ENCODE measurements at regions not wholly inside any gene's neighbourhood (a gene's known extent, or its start where the extent isn't known, plus 50 kb on each side); places are given as distances from the start of the nearest gene placed in this dataset.

DNA sequence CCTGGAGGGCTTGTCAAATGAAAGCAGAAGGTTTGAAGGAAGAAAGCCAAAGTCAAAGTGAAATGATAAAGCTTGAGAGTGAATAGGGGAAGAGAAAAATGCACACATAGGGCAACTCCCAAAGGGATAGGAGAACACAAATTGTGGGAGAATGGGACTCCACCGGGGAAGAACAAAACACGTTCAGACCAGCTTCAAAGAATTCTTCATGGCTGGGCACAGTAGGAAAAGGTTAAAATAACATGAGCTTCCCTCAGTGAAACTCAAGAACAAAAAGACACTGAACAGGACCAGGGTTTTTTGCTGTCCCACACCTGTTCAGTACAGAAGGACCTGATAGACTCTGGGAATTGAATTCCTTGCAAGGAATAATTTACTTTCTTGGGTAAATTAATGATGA lies 123.1 kb upstream of the NCKAP5 start (continued):
- TF ChIP-seq NRF1 (conservative IDR thresholded peaks at IDR 0.05; ENCODE audit: low read depth, low read length) (no peak), SIX5 (IDR thresholded peaks at IDR 0.05; ENCODE audit: low read depth, low read length, severe bottlenecking) (no peak), SMAD1 (IDR thresholded peaks at IDR 0.05; ENCODE audit: low read depth, partially characterized antibody) (no peak), WRNIP1 (IDR thresholded peaks at IDR 0.05; ENCODE audit: borderline replicate concordance, low read depth, low read length) (no peak)

DNA sequence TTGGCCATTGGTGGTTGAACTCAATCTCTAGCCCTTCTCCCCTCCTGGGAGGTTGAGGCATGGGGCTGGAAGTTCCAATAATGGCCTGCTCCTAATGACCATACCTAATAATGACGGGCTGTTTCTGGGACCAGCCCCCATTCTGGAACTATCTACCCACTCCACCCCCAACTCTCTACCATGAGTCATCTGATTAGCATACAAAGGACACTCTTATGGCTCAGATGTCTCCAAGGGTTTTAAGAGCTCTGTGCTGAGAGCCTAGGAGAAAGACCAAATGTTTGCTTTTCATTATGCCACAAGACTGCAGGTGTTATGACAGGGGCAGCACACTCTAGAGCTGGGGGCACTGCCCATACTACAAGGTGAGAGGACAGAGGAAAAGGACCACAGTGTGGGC lies 137.0 kb upstream of the NCKAP5 start:
- ATAC-seq (no peak), DNase-seq (ENCODE audit: low read depth, low spot score) (no peak), FAIRE-seq (no peak)
- BruUV-seq (replicated peaks) = no TSS peak
- H3K27me3 ChIP-seq (replicated peaks in 1 of 2; ENCODE audit: control insufficient read depth in 2 of 2, insufficient read depth in 2 of 2, low read length in 1 of 2) = no peaks in the 10 kb centered on the region
- no peak overlapping the region for H3K4me3 ChIP-seq
- H3K27ac ChIP-seq (ENCODE audit: control insufficient read depth, insufficient read depth) = no peak overlapping the region
- RAD21 ChIA-PET (ENCODE audit: unreplicated experiment) = no interaction called here
- no peak overlapping the region for H3K4me2 ChIP-seq (ENCODE audit: control insufficient read depth, insufficient read depth)
- in situ Hi-C loops (cut with MboI) (no loop called here), intact Hi-C loops (cut with micrococcal nuclease; ENCODE audit: unreplicated experiment) (no loop called here)
- H4K20me1 ChIP-seq (ENCODE audit: control insufficient read depth, insufficient read depth) = no peaks in the 10 kb centered on the region
- no peak overlapping the region for H3K9ac ChIP-seq (ENCODE audit: control insufficient read depth, insufficient read depth, low read length)
- H3K4me1 ChIP-seq (ENCODE audit: control insufficient read depth, insufficient read depth, low read length) = no peaks in the 10 kb centered on the region
- H2AFZ ChIP-seq (ENCODE audit: control insufficient read depth, low read depth, low read length) = no peak overlapping the region
- no peaks in the 10 kb centered on the region for H3K79me2 ChIP-seq (ENCODE audit: control insufficient read depth, insufficient read depth, low read length)
- SMC1A ChIA-PET (ENCODE audit: uncharacterized antibody, unreplicated experiment) = no interaction called here
- CTCF ChIA-PET = interaction anchor here (0.8 kb wide), 1 partner anchor 21 kb away, joined by 4 read pairs; no protein-coding TSS in a partner anchor
- WGBS (ENCODE audit: insufficient coverage, insufficient replicate concordance, low lambda C conversion rate, missing lambda C conversion rate) = 30% methylated on average over 1 of the region's 1 CpG
- POLR2A ChIA-PET = no interaction called here
- no peaks in the 10 kb centered on the region for H3K36me3 ChIP-seq (ENCODE audit: control insufficient read depth in 2 of 2, insufficient read depth in 2 of 2, low read length in 1 of 2)
- no peak for TF ChIP-seq IKZF1 (conservative IDR thresholded peaks at IDR 0.05)
- TF ChIP-seq CREB1 (IDR thresholded peaks at IDR 0.05; ENCODE audit: low read depth) = no peak
- TF ChIP-seq, protein P1, sequence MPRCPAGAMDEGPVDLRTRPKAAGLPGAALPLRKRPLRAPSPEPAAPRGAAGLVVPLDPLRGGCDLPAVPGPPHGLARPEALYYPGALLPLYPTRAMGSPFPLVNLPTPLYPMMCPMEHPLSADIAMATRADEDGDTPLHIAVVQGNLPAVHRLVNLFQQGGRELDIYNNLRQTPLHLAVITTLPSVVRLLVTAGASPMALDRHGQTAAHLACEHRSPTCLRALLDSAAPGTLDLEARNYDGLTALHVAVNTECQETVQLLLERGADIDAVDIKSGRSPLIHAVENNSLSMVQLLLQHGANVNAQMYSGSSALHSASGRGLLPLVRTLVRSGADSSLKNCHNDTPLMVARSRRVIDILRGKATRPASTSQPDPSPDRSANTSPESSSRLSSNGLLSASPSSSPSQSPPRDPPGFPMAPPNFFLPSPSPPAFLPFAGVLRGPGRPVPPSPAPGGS (IDR thresholded peaks at IDR 0.05; ENCODE audit: borderline replicate concordance, insufficient read depth, low read depth, low read length, poor library complexity, severe bottlenecking) = no peak
- TF ChIP-seq, protein P2, sequence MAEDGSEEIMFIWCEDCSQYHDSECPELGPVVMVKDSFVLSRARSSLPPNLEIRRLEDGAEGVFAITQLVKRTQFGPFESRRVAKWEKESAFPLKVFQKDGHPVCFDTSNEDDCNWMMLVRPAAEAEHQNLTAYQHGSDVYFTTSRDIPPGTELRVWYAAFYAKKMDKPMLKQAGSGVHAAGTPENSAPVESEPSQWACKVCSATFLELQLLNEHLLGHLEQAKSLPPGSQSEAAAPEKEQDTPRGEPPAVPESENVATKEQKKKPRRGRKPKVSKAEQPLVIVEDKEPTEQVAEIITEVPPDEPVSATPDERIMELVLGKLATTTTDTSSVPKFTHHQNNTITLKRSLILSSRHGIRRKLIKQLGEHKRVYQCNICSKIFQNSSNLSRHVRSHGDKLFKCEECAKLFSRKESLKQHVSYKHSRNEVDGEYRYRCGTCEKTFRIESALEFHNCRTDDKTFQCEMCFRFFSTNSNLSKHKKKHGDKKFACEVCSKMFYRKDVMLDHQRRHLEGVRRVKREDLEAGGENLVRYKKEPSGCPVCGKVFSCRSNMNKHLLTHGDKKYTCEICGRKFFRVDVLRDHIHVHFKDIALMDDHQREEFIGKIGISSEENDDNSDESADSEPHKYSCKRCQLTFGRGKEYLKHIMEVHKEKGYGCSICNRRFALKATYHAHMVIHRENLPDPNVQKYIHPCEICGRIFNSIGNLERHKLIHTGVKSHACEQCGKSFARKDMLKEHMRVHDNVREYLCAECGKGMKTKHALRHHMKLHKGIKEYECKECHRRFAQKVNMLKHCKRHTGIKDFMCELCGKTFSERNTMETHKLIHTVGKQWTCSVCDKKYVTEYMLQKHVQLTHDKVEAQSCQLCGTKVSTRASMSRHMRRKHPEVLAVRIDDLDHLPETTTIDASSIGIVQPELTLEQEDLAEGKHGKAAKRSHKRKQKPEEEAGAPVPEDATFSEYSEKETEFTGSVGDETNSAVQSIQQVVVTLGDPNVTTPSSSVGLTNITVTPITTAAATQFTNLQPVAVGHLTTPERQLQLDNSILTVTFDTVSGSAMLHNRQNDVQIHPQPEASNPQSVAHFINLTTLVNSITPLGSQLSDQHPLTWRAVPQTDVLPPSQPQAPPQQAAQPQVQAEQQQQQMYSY (CRISPR knock-in tag; IDR thresholded peaks at IDR 0.05) = no peak
- TF ChIP-seq, protein P3, sequence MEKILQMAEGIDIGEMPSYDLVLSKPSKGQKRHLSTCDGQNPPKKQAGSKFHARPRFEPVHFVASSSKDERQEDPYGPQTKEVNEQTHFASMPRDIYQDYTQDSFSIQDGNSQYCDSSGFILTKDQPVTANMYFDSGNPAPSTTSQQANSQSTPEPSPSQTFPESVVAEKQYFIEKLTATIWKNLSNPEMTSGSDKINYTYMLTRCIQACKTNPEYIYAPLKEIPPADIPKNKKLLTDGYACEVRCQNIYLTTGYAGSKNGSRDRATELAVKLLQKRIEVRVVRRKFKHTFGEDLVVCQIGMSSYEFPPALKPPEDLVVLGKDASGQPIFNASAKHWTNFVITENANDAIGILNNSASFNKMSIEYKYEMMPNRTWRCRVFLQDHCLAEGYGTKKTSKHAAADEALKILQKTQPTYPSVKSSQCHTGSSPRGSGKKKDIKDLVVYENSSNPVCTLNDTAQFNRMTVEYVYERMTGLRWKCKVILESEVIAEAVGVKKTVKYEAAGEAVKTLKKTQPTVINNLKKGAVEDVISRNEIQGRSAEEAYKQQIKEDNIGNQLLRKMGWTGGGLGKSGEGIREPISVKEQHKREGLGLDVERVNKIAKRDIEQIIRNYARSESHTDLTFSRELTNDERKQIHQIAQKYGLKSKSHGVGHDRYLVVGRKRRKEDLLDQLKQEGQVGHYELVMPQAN (conservative IDR thresholded peaks at IDR 0.05) = no peak
- no peak for TF ChIP-seq ESRRA (IDR thresholded peaks at IDR 0.05; ENCODE audit: low read length)
- TF ChIP-seq CEBPZ (IDR thresholded peaks at IDR 0.05; ENCODE audit: low read depth, low read length) = no peak
- no peaks in the 10 kb centered on the region for H3K9me3 ChIP-seq (replicated peaks; ENCODE audit: control insufficient read depth, insufficient read depth, low read length)

Data from GM12878 (cell line).